Esophagus (tissue), 2 donors: ENCODE measurements at regions not wholly inside any gene's neighbourhood (a gene's known extent, or its start where the extent isn't known, plus 50 kb on each side); places are given as distances from the start of the nearest gene placed in this dataset.

Experiments used
- H3K27ac ChIP-seq, 2 donors: one replicate each; pipeline ENCODE4 v1.5.1; 2013; ENCODE audit warnings: low read depth in 2 of 2, mild to moderate bottlenecking in 2 of 2, inconsistent platforms in 1 of 2, low read length in 1 of 2, moderate library complexity in 1 of 2
- H3K27me3 ChIP-seq, 2 donors: one replicate each; pipeline ENCODE4 v1.6.1; 2013; ENCODE audit warnings: low read length in 2 of 2, control low read depth in 1 of 2, mild to moderate bottlenecking in 1 of 2; ENCODE audit not compliant: insufficient read depth in 2 of 2, control insufficient read depth in 1 of 2
- H3K36me3 ChIP-seq, 2 donors: one replicate each; pipeline ENCODE4 v1.6.1; 2013; ENCODE audit warnings: low read length in 1 of 2; ENCODE audit not compliant: control insufficient read depth in 2 of 2, insufficient read depth in 2 of 2
- H3K4me1 ChIP-seq, 2 donors: one replicate each; pipeline ENCODE4 v1.6.1; 2013; ENCODE audit warnings: low read length in 1 of 2; ENCODE audit not compliant: control insufficient read depth in 2 of 2, insufficient read depth in 2 of 2
- H3K4me3 ChIP-seq, 2 donors: one replicate each; pipeline ENCODE4 v1.5.1; 2013; ENCODE audit warnings: low read length in 2 of 2, mild to moderate bottlenecking in 2 of 2, low read depth in 1 of 2, moderate library complexity in 1 of 2
- H3K9me3 ChIP-seq, 2 donors: one replicate each; pipeline ENCODE4 v1.6.1; 2013; ENCODE audit warnings: mild to moderate bottlenecking in 2 of 2, low read depth in 1 of 2, low read length in 1 of 2, moderate library complexity in 1 of 2; ENCODE audit not compliant: control insufficient read depth in 2 of 2, insufficient read depth in 1 of 2
- WGBS, 2 donors: extraction: QIAGEN DNeasy Blood & Tissue Kit; methylation state at CpG; one replicate each; pipeline ENCODE4 v1.1.7; 2013; 5-methylcytosine and 5-hydroxymethylcytosine counted together
- donor health status: healthy with polysubstance abuse.
- donor health status: Bipolar disorder and iron deficiency.

DNA sequence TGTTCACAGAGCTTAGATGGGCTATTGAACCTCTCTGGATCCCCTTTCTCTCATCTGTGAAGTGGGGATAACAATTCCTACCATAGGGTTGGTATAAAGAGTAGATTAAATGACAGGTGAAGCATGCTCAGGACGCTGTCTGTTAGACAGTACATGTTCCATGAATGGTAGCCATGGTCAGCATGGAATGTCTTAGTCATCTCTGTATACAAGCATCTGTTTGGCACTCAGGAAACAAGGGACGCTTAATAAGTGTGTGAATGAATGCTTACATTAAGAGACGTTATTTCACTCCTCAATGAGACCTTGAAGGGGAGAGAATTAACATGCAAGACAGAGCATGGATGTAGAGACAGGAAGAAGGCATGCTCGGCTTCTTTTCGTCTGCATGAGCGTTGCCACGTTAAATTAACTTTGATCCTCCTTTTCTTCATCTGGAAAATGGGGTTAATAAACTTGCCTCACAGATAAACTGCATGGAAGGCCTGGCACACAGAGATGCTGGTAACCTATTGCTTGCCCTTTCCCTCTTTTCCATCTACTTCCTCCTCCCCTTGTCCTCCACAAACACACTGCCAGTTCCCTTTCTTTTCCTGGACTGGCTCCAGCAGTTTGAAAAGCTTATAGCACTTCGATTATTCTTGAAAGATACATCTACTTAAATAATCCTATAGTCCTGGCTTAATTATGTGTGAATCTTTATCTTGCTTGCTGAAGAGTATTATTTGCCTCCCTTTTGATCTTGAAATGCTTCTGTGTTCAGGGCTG is 267.2 kb upstream of the MTNR1B start:
- 77 to 79% methylated on average over 8 of the region's 8 CpGs for whole genome bisulfite sequencing, 2 donors
- no peaks in the 10 kb centered on the region for H3K9me3 ChIP-seq
- H3K4me1 ChIP-seq, result no peaks in the 10 kb centered on the region
- H3K27ac ChIP-seq, result no peak overlapping the region
- no peaks in the 10 kb centered on the region for H3K36me3 ChIP-seq
- no peak overlapping the region for H3K4me3 ChIP-seq
- H3K27me3 ChIP-seq, result no peaks in the 10 kb centered on the region

DNA sequence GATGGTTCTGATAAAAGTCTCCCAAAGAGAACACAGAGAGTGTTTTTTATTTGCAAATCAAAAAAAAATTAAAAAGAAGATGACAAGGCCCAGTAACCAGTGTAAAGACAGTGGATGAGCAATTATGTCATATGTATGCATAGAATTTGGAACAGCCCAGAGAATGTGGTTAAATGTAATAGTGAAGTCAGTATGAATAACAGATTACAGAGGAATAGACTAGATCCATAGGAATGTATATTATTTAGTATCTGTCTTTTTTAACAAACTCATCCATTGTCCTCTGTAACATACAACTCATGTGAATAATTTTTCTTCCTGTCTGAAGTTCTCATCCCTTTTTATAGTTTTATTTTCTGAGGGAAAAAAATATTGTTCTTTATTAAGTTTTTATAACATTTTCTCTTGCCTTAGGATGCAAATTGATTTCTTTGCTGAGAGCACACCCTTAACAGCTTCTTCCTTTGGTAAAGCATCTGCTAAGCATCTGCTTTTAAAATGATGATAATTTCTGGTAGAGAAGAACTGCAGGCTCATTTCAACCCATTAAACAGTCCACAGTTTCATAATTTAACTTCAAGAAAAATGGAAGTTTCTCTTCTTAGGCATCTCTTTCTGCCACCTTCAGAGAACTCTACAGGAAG is 266.5 kb upstream of the MTNR1B start:
- H3K27ac ChIP-seq, result no peak overlapping the region
- no peaks in the 10 kb centered on the region for H3K27me3 ChIP-seq
- H3K4me1 ChIP-seq, result no peaks in the 10 kb centered on the region
- no peaks in the 10 kb centered on the region for H3K36me3 ChIP-seq
- H3K4me3 ChIP-seq, result no peak overlapping the region
- no peaks in the 10 kb centered on the region for H3K9me3 ChIP-seq

DNA sequence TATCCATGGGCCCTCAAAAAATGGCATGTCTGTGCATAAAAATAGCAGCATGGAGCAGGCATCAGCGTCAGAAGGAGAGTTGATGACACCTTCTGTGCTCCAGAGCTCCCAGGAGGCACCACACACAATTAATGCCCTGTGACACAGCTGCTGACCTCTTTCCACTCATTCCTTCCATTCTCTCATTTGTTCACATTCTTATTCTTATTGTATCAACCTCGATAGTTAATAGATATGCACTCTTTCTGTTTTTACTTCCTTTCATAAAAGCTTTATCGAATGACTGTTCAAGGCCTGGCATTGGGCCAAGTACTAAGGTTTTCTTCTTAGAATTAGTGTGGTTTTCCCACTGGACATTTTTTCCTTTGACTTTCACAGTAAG is 266.0 kb upstream of the MTNR1B start:
- Histone ChIP-seq H3K27ac (no peak overlapping the region), H3K4me3 (no peak overlapping the region), H3K9me3 (no peaks in the 10 kb centered on the region), H3K4me1 (no peaks in the 10 kb centered on the region), H3K36me3 (no peaks in the 10 kb centered on the region), H3K27me3 (no peaks in the 10 kb centered on the region)
- WGBS, 2 donors, result 48 to 56% methylated on average over 3 of the region's 3 CpGs

DNA sequence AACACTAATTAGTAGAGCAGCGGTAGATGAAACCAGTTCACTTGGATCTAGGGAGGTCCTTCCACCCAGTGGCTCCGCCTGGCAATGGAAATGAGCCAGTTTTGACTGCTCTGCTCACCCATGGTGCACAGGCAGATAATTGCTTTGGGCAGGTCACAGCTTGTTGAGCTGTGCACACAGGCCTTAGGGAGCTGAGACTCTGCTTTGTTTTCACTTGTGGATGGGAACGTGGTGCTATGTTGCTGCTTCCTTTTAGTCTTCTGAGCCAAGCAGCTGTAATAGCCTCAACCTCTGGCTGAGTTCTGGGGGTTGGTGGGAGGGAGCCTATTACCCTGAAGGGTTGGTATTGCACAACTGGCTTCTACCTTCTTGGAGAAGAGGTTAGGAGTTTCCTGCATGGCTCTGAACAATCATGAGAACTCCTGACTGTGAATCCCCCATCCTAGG is 262.3 kb upstream of the MTNR1B start:
- Histone ChIP-seq H3K4me3 (no peak overlapping the region), H3K36me3 (no peaks in the 10 kb centered on the region), H3K27me3 (no peaks in the 10 kb centered on the region), H3K4me1 (no peaks in the 10 kb centered on the region), H3K9me3 (no peaks in the 10 kb centered on the region), H3K27ac (peak overlapping the region in 1 of 2 donors; percentile 4)
- 40 to 48% methylated on average over 3 of the region's 3 CpGs for WGBS, 2 donors

DNA sequence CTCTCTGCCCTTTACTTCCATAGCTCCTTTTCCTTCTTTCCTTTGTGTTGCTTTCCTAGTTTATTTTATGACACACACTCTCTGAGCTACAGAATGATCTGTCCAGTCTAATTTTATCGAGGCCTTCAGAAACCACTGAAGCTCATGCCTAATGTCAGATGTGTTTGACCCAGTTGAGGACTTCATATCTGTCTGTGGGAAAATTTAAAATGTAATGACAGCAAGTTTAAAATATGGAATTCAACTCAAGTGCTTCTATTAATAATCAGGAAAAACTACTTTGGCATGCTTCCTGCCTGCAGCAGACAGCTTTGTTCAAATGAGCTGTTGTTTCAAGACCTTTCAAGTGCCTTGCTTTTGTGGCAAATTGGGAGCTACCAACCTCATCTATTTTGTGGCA is 261.8 kb upstream of the MTNR1B start:
- Histone ChIP-seq H3K27me3 (no peaks in the 10 kb centered on the region), H3K27ac (peak overlapping the region in 1 of 2 donors; percentile 4), H3K9me3 (no peaks in the 10 kb centered on the region), H3K36me3 (no peaks in the 10 kb centered on the region), H3K4me3 (no peak overlapping the region), H3K4me1 (no peaks in the 10 kb centered on the region)
- 28 to 58% methylated on average over 1 of the region's 1 CpG for WGBS, 2 donors

DNA sequence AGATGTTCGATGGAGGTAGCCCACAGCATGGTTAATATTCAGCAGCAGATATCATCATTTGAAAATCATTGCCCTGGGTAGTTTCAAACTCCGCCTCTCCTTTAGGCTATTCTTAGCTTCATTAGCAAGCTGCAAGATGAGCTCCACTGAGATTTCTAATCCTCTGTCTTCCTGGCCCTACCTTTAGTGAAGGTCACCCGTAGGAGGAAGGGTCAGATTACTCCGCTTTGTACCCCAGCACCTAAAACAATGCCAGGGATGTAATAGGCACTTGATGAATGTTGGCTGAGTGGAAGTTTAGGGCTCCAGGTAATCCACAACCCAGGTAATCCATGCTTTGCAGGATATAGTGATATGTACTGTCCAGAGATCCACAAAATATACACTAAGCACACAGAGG is 260.1 kb upstream of the MTNR1B start:
- WGBS, 2 donors, result 88 to 90% methylated on average over 4 of the region's 4 CpGs
- H3K9me3 ChIP-seq, result no peaks in the 10 kb centered on the region
- no peaks in the 10 kb centered on the region for H3K36me3 ChIP-seq
- no peaks in the 10 kb centered on the region for H3K27me3 ChIP-seq
- no peak overlapping the region for H3K4me3 ChIP-seq
- H3K4me1 ChIP-seq, result no peaks in the 10 kb centered on the region
- no peak overlapping the region for H3K27ac ChIP-seq

DNA sequence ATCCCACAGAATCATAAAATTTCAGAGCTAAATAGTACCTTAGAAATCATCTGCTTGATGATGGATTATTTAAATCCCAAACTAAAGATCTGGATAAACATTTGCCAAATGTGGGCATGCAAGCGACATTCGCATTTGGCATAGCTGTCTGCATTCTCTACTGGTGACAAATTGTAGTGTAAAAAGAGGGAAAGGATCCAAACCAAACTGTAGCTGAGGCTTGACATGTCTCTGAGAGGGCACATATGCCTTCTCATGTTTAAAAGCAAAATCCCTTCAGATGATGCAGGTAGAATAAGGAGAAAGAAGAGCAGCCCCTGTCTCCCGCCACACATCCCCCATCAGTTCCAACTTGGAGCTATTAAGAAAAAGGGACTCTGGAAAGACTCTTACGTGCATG is 257.5 kb upstream of the MTNR1B start:
- Histone ChIP-seq H3K4me3 (no peak overlapping the region), H3K9me3 (no peaks in the 10 kb centered on the region), H3K27ac (no peak overlapping the region), H3K27me3 (no peaks in the 10 kb centered on the region), H3K36me3 (no peaks in the 10 kb centered on the region), H3K4me1 (no peaks in the 10 kb centered on the region)
- 58 to 66% methylated on average over 4 of the region's 4 CpGs for WGBS, 2 donors

DNA sequence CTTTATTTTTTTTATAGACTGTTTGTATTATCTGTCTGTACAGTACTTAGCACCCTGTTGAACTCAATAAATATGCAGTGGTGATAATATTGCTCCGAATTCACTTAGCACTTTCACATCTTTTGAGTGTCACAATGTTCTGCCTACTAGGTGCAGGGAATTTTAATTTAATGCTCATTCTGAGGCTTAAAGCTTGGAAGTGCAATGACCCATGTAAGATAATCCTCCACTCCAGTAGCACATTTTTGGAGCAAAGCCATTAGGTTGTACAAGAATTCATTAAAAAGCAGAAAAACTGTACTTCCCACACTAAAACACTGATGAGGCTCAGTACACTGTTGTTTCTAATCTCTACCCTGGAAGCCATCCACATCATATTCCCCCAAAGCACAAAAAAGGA is 255.3 kb upstream of the MTNR1B start:
- no peaks in the 10 kb centered on the region for H3K27me3 ChIP-seq
- WGBS, 2 donors, result 69 to 70% methylated on average over 1 of the region's 1 CpG
- H3K9me3 ChIP-seq, result no peaks in the 10 kb centered on the region
- no peak overlapping the region for H3K4me3 ChIP-seq
- no peaks in the 10 kb centered on the region for H3K4me1 ChIP-seq
- no peaks in the 10 kb centered on the region for H3K36me3 ChIP-seq
- H3K27ac ChIP-seq, result no peak overlapping the region

DNA sequence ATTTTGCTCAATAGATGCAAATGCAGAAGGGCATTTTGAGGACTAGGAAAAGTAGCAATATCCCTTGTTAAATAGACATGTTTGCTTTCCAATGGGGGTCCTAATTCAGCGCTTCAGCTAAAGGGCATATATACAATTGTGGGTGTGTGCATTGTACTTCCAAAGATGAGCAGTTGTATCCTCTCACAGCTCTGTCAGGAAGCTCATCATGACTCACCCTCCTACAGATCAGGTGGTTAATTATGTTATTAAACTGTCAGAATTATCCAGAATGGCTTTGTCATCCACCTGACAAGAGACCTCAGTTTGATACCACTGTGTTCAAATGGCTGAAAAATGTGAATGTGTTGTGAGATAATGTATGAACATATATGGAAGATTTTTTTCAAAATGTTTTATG is 252.2 kb upstream of the MTNR1B start:
- H3K4me3 ChIP-seq, result no peak overlapping the region
- H3K4me1 ChIP-seq, result no peaks in the 10 kb centered on the region
- no peaks in the 10 kb centered on the region for H3K36me3 ChIP-seq
- 92 to 97% methylated on average over 1 of the region's 1 CpG for WGBS, 2 donors
- no peaks in the 10 kb centered on the region for H3K9me3 ChIP-seq
- no peak overlapping the region for H3K27ac ChIP-seq
- no peaks in the 10 kb centered on the region for H3K27me3 ChIP-seq

DNA sequence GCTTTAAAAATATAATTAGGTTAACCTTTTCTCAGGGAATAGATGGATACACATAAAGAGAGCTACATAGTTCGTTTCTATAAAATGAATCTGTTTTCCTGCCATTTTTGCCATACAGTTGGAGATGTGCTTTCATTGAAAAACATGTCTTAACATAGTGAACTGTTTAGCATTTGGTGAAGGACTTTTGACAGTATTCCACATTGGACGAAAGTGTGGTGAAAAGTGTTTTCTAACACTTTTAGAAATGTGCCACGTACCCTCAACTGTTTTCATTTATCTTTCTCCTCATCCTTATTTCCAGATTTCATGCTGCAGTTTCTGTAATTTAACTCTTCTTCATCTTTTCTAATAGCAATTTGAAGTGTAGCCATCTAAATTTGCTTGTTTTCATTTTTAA is 249.1 kb upstream of the MTNR1B start:
- Histone ChIP-seq H3K4me3 (no peak overlapping the region), H3K36me3 (no peaks in the 10 kb centered on the region), H3K27ac (no peak overlapping the region), H3K9me3 (no peaks in the 10 kb centered on the region), H3K4me1 (no peaks in the 10 kb centered on the region), H3K27me3 (no peaks in the 10 kb centered on the region)
- 65 to 70% methylated on average over 3 of the region's 3 CpGs for WGBS, 2 donors
